Kidney (tissue), 13 donors: ENCODE measurements at regions not wholly inside any gene's neighbourhood (a gene's known extent, or its start where the extent isn't known, plus 50 kb on each side); places are given as distances from the start of the nearest gene placed in this dataset.

Experiments used
- DNase-seq, 5 donors: peaks; one replicate each; pipeline ENCODE4 v3.0.0-alpha.2; 2013 to 2020
- FAIRE-seq: peaks from 2 replicates; lab custom pipeline; 2012; peaks lifted over from hg19 to GRCh38; lab: Jason Lieb, UNC
- H3K27ac ChIP-seq, 2 donors: one replicate each; pipeline ENCODE4 v1.7.0; 2013; ENCODE audit warnings: low read depth in 2 of 2, low read length in 2 of 2, inconsistent platforms in 1 of 2
- H3K27me3 ChIP-seq: one replicate; pipeline ENCODE4 v1.7.1; 2013; ENCODE audit warnings: low read length, inconsistent platforms; ENCODE audit not compliant: control insufficient read depth, insufficient read depth
- H3K36me3 ChIP-seq, 3 donors: one replicate each; pipeline versions ENCODE4 v1.7.0 to v1.7.1; 2013; ENCODE audit warnings: low read length in 3 of 3, control low read depth in 1 of 3, inconsistent platforms in 1 of 3; ENCODE audit not compliant: insufficient read depth in 3 of 3, control insufficient read depth in 2 of 3
- H3K4me1 ChIP-seq, 3 donors: one replicate each; pipeline versions ENCODE4 v1.7.0 to v1.7.1; 2013; ENCODE audit warnings: low read length in 3 of 3, inconsistent platforms in 1 of 3, low read depth in 1 of 3; ENCODE audit not compliant: control insufficient read depth in 2 of 3, insufficient read depth in 2 of 3
- H3K4me3 ChIP-seq, 3 donors: one replicate each; pipeline versions ENCODE4 v1.7.0 to v1.8.1; 2013; ENCODE audit warnings: low read length in 3 of 3, control low read depth in 1 of 3, inconsistent platforms in 1 of 3
- H3K9ac ChIP-seq, 3 donors: one replicate each; pipeline versions ENCODE4 v1.7.0 to v1.7.1; 2013; ENCODE audit warnings: low read length in 3 of 3, control low read depth in 1 of 3, inconsistent platforms in 1 of 3
- H3K9me3 ChIP-seq, 3 donors: one replicate each; pipeline versions ENCODE4 v1.7.0 to v1.7.1; 2013; ENCODE audit warnings: low read length in 3 of 3, control low read depth in 1 of 3, inconsistent platforms in 1 of 3; ENCODE audit not compliant: control insufficient read depth in 2 of 3, insufficient read depth in 1 of 3
- CTCF ChIP-seq: IDR thresholded peaks from 3 replicates; pipeline ENCODE4 v1.5.1; 2012; ENCODE audit warnings: mild to moderate bottlenecking, moderate library complexity, borderline replicate concordance; ENCODE audit not compliant: insufficient read depth; ENCODE audit errors: extremely low read depth
- intact Hi-C: fragments of 100-400 bp; cut with DNase I; formaldehyde crosslinking; loops from one replicate; pipeline ENCODE4 v1.11.1; 2022
- donor health status: control.
- donor health status: control.
- donor health status: control.
- donor health status: control.
- donor health status: control.
- donor health status: DM: yes; HTN: yes; CAD: no.
- donor health status: Normal renal cell carcinoma (clear cell type).

- H3K4me1 ChIP-seq: no peaks in the 10 kb centered on the region
These were observed 1040.6 kb upstream of the CITED2 start for GRCh38 chr6:140414966-140415620.

GRCh38 chr6:140403020-140403419 is 1028.6 kb upstream of the CITED2 start:
- H3K27ac ChIP-seq: no peak overlapping the region
- H3K4me1 ChIP-seq: no peaks in the 10 kb centered on the region
- H3K9ac ChIP-seq: no peak overlapping the region
- intact Hi-C loops: no loop called here
- FAIRE-seq: no peak
- H3K9me3 ChIP-seq: no peaks in the 10 kb centered on the region
- H3K36me3 ChIP-seq: no peaks in the 10 kb centered on the region
- H3K4me3 ChIP-seq: no peak overlapping the region
- no peaks in the 10 kb centered on the region for H3K27me3 ChIP-seq
- DNase-seq: no peak
- no peak for TF ChIP-seq CTCF

More at GRCh38 chr6:140414966-140415620, 1040.6 kb upstream of the CITED2 start:
- Histone ChIP-seq H3K4me3 (no peak overlapping the region), H3K9ac (no peak overlapping the region), H3K36me3 (no peaks in the 10 kb centered on the region), H3K27ac (no peak overlapping the region), H3K27me3 (no peaks in the 10 kb centered on the region), H3K9me3 (peaks cover 0 to 3% (median 0%) of the 10 kb centered on the region in 3 donors)
- intact Hi-C loops: no loop called here
- no peak for DNase-seq
- FAIRE-seq: no peak
- TF ChIP-seq CTCF: no peak

GRCh38 chr6:140401761-140402160 is 1027.3 kb upstream of the CITED2 start:
- H3K27ac ChIP-seq: no peak overlapping the region
- intact Hi-C loops: no loop called here
- FAIRE-seq (no peak), DNase-seq (no peak)
- H3K9ac ChIP-seq: no peak overlapping the region
- H3K4me1 ChIP-seq: no peaks in the 10 kb centered on the region
- TF ChIP-seq CTCF: no peak
- no peaks in the 10 kb centered on the region for H3K36me3 ChIP-seq
- no peaks in the 10 kb centered on the region for H3K9me3 ChIP-seq
- H3K4me3 ChIP-seq: no peak overlapping the region
- H3K27me3 ChIP-seq: no peaks in the 10 kb centered on the region

GRCh38 chr6:140398076-140398475 is 1023.6 kb upstream of the CITED2 start:
- H3K36me3 ChIP-seq: no peaks in the 10 kb centered on the region
- TF ChIP-seq CTCF: no peak
- no peaks in the 10 kb centered on the region for H3K27me3 ChIP-seq
- no peaks in the 10 kb centered on the region for H3K4me1 ChIP-seq
- peak; percentile 71 for FAIRE-seq
- H3K27ac ChIP-seq: no peak overlapping the region
- no peak for DNase-seq
- H3K4me3 ChIP-seq: no peak overlapping the region
- intact Hi-C loops: no loop called here
- H3K9ac ChIP-seq: no peak overlapping the region
- no peaks in the 10 kb centered on the region for H3K9me3 ChIP-seq
